ENCODE measurements at regions not wholly inside any gene's neighbourhood (a gene's known extent, or its start where the extent isn't known, plus 50 kb on each side); places are given as distances from the start of the nearest gene placed in this dataset.

- Histone ChIP-seq H3K36me3 (ENCODE audit: control insufficient read depth, insufficient read depth, low read length) (no peaks in the 10 kb centered on the region), H2AK5ac (ENCODE audit: low read depth, low read length) (no peak overlapping the region), H4K8ac (ENCODE audit: low read depth in 2 of 2, low read length in 2 of 2) (no peak overlapping the region), H3K14ac (replicated peaks; ENCODE audit: low read depth, low read length) (no peak overlapping the region), H2BK15ac (ENCODE audit: low read depth, low read length) (no peak overlapping the region), H3K4me3 (ENCODE audit: insufficient read depth, low read depth, low read length) (no peak overlapping the region), H3K9me1 (ENCODE audit: insufficient read depth, low read length) (no peaks in the 10 kb centered on the region), H3K56ac (ENCODE audit: extremely low read depth, insufficient read depth, low read length) (no peak overlapping the region), H4K20me1 (ENCODE audit: insufficient read depth, low read length) (no peaks in the 10 kb centered on the region), H3K27ac (ENCODE audit: insufficient read depth, low read length) (no peak overlapping the region), H3K23ac (ENCODE audit: low read depth, low read length) (no peak overlapping the region), H3K18ac (ENCODE audit: low read depth, low read length) (no peak overlapping the region), H2AFZ (replicated peaks; ENCODE audit: low read length, poor library complexity) (no peak overlapping the region), H2AK9ac (replicated peaks; ENCODE audit: low read depth, low read length, poor library complexity) (no peak overlapping the region), H3K79me1 (ENCODE audit: low read depth in 1 of 2, low read length in 2 of 2) (no peaks in the 10 kb centered on the region), H3K27me3 (ENCODE audit: control insufficient read depth, insufficient read depth, low read length) (no peaks in the 10 kb centered on the region), H3K4ac (ENCODE audit: low read depth, low read length) (no peak overlapping the region), H4K5ac (ENCODE audit: low read depth, low read length) (no peak overlapping the region), H3K4me1 (ENCODE audit: control insufficient read depth, insufficient read depth, low read length) (no peaks in the 10 kb centered on the region), H3K4me2 (ENCODE audit: low read depth, low read length) (no peak overlapping the region), H4K91ac (ENCODE audit: insufficient read depth, low read depth, low read length) (no peak overlapping the region), H3K9me3 (ENCODE audit: control insufficient read depth, insufficient read depth, low read length) (no peaks in the 10 kb centered on the region), H3K9ac (ENCODE audit: low read depth, low read length) (no peak overlapping the region), H2BK20ac (ENCODE audit: low read depth, low read length) (no peak overlapping the region), H2BK5ac (ENCODE audit: low read depth, low read length, poor library complexity, severe bottlenecking) (no peak overlapping the region), H2BK120ac (ENCODE audit: low read depth, low read length) (no peak overlapping the region)
- BruUV-seq (replicated peaks): no TSS peak
- ChIA-PET CTCF (no interaction called here), POLR2A (ENCODE audit: unreplicated experiment) (no interaction called here)
- dilution Hi-C loops (cut with HindIII; ENCODE audit: low sequenced_read_pairs, unreplicated experiment): no loop called here
- ATAC-seq (ENCODE audit: low read depth) (no peak), DNase-seq (no peak)
- WGBS, 2 experiments (ENCODE audit: extremely low coverage in 2 of 2, insufficient read length in 1 of 2): no CpG with 5 or more reads among the region's 1 CpG
- intact Hi-C loops (cut with micrococcal nuclease): no loop called here
- no peak for TF ChIP-seq MAZ (IDR thresholded peaks at IDR 0.05; ENCODE audit: borderline replicate concordance, low read depth, low read length)
- no peak for TF ChIP-seq MXI1 (IDR thresholded peaks at IDR 0.05; ENCODE audit: borderline replicate concordance, low read depth, low read length)
- TF ChIP-seq RFX5 (IDR thresholded peaks at IDR 0.05; ENCODE audit: low read depth, low read length): no peak
- no peak for TF ChIP-seq CEBPB (IDR thresholded peaks at IDR 0.05; ENCODE audit: low read depth, low read length)
- no peak for TF ChIP-seq NFE2L2 (IDR thresholded peaks at IDR 0.05; ENCODE audit: low read depth, low read length)
- TF ChIP-seq MAFK (IDR thresholded peaks at IDR 0.05; ENCODE audit: low read depth, low read length): peak; percentile 81
- in situ Hi-C loops (cut with MboI; ENCODE audit: low sequenced_read_pairs): no loop called here
These were observed 125.2 kb downstream of the BMP2 start for GRCh38 chr20:6892724-6893123.
